Fibroblast of gingiva (primary cell): ENCODE measurements at regions not wholly inside any gene's neighbourhood (a gene's known extent, or its start where the extent isn't known, plus 50 kb on each side); places are given as distances from the start of the nearest gene placed in this dataset.
"Not testable (repeated sequence)": the region's sequence is repeated elsewhere in the genome, so short reads cannot be mapped to it uniquely, and the experiment has no call there.

Experiments
- DNase-seq: peaks from one replicate; pipeline ENCODE4 v3.0.0-alpha.2; 2011; ENCODE audit warnings: low read depth

DNA sequence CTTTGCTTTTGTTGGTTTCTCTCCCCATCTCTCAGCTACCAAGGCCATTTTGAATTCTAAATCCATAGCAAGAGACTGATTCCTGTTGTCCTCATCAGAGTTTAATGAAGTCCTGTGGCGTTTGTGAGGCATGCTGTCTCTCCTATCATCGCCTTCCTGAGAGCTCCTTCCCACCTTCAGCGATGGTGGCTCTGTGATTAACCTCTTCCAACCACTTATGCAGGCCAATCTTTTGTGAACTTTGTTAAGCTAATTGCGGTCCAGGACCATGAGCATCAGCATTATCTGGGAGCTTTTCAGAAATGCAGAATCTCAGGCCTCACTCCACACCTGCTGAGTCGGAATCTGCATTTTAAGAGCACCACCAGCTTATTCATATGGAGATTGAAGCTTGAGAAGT is 272.5 kb upstream of the CDYL start:
- DNase-seq: no peak

DNA sequence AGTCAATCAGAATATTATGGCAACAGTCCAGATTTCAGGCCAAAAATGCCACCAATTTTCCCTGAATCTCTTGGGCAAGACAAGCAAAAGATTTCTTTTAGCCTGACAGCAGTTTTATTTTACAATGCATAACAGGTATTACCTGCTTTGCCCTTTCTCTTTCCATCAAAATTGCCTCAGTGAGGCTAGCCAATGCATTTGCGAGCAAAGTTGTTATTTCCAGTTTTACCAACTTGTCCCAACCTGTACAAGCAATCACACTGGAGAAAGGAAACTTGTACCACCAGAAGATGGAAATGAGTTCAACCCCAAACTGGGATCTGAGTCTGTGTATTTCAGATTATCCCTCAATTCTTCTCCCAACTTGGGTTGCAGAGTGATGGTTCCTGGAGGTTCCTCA is 279.9 kb upstream of the CDYL start:
- DNase-seq: no peak

DNA sequence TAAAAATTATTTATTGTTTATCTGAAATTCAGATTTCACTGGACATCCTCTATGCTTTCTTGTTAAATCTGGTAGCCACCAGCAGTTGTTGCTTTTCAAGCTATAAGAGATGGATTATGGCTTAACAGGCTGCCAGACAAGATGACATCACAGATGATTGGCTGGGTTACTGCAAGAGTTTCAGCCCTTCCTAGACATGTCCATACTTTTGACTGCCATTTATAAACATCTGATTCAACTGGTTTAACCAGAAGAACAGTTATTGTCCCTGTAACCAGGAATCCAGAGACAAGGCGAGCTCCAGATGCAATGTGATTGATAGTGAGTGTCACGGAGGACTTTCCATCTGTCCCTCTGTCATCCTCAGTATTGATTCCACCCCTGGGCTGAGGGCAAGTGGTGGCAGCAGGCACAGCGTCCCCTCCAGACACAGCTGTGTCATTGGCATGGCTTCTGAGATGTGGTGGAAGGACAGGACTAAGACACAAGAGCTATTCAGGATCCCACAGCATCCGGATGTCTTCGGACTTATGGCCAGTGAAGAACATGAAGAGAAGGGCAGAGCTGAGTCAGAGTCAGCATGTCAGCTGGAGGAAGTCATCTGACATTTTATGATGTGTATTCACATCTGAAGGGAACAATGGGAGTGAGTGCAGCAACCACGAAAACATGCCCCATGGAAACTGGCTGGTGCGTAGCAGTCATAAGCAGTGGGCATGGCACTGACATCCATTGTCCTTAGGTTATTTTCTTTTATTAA is 284.5 kb upstream of the CDYL start:
- DNase-seq: no peak

DNA sequence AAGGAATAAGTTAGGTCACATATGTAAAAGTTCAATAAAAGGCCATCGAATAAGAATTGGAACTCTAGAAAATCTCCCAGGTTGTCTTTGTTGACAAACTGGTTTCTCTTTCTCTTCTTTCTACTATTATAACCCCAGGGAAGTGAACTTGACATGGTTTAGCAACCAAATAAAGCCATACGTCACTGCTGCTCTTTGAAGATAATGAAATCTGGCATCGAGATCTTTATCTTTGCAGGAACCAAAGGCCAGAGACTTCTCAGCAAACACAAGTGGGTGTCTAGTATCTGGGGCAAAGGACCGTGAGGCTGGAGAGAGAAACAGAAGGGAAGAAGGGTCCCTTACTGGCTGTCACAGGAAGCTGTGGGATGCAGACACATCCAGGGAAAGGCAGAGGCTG is 286.7 kb upstream of the CDYL start:
- no peak for DNase-seq

DNA sequence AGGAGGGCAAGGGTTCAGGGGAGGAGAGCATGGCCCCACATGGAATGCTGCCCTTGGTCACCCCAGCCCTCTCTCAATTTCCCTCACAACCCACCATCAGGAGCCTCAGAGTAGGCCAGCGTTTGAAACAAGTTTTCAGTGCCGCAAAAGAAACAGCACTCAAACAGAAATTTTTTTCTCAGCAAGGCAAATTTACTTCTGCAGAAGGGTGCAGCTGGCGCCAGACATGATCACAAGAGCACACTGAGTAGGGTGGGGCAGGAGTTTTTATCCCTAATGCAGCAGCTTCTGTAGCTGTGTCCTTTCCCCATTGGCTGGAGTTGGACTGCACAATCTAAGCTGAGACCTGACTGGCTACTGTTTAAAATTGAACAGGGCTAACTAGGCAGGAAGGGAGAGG is 287.8 kb upstream of the CDYL start:
- no peak for DNase-seq

DNA sequence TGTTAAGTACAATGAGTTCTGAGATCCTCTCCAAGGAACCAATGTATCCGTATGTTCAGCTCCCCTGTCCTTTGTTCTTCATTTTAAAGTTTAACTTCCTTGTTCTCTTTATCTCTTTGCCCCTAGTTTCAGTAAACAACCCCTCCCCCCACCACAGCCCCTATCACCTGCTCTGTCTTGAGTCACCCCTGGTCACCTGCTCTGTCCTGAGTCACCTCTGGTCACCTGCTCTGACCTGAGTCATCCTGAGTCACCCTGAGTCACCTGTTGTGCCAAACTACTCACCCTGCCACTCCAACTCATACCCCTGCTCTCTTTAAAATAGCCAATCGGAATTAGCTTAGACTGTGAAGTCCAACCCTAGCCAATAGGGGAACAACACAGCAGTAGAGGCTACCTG is 288.7 kb upstream of the CDYL start:
- DNase-seq: no peak

DNA sequence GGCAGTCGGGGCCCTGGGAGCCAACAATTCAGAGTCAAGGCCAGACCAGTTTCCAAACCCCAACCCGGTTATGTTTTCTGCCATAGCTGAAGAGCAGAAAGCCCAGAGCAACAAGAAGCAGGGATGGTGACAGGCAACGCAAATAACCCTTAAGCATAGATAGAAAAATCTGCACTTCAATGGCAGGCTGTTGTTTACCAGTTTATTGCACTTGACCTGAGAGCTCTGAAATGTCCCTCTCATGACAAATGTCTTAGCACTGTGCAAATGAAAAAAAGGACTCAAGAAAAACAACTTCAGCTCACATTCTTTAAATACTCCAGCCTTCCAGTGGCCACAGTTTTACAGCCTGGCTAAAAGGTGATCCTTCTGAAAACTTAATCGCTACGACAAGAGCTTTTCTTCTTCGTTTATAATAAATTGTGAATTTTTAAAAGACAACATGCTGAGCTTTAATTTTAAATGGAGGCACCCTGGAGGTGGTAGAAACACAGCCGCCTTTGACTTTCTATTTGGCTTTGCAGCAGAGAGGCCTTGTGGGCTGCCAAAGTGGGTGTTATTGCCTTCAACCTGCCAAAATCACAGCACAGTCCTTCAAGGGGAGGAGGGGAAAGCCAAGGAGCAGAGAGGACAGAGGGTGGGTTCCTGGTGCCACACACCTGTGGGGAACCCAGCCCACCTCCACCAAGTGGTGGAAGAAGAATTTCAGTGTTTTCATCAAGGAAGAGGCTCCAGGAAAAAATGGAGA is 289.5 kb upstream of the CDYL start:
- DNase-seq: no peak

DNA sequence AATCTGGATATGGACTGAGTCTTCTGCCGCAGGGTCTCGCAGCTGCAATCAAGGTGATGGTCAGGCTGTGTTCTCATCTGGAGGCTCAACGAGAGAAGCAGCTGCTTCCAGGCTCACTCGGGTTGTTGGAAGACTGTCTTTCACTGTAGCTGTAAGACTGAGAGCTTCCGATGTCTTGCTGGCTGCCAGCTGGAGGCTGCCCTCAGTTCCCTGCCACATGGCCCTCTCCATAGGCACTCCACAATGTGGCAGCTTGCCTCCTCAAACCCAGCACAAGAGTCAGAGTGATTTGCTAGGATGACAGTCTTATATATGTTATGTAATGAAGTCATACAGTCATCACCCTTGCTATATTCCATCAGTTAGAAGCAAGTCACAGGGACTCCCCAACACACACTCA is 290.5 kb upstream of the CDYL start:
- DNase-seq: no peak

DNA sequence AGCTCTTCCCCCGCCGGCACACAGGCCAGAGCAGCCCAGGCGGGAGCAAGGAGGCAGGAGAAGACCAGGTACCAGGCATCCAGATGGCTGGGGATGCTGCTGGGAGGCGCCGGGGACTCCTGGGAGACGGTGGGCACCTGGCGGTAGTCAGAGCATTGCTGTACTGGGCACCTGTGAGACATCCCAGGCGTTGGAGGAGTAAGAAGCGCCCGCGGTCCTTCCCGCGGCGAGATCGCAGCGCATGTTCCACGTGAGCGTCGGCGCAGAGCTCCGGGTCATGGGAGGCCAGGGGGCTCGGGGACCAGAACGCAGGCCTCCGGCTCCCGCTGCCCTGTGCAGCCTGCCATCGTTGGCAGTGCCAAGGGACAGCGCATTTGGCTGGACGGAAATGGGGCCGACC is 293.7 kb upstream of the CDYL start:
- DNase-seq: no peak

DNA sequence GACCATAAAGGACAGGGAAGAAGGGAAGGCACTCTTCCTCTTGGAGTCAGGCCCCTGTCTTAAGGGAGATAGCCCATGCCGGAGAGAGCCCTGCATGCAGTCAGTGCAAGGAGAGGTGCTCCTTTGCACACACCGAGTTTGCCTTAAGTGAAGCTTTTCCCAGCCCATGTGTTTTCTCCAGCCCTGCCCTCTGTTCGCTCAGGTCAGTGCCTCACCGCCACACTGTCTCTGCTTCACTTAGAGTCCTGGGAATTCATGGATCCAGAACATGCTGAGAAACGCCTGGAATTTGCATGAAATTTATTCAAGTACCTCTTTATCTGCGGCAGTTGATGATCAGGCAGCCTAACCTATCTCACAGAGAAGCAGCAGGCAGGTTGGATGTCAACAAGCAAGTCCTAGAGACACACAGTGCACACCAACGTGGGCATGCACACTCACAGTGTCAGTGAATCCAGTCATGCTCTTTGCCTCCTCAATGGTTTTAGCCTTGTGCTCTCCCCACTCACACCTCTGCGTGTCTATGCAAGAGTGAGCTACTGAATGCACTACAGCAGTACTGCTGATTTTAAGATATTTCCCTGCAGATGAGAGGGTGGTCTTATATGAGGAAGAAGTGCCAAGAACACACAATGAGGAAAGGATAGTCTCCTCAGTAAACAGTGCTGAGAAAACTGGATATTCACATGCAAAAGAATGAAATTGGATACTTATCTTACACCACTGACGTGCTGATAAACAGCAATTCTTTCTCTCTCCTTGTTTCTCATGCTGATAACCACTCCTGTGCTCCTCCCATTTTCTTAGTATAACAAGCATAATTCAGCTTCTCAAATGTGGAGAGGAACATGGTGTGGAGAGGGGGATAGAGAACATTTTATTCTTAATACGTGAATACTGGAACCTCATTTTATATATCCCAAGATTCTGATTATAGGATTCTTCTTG is 295.1 kb upstream of the CDYL start:
- DNase-seq: no peak

DNA sequence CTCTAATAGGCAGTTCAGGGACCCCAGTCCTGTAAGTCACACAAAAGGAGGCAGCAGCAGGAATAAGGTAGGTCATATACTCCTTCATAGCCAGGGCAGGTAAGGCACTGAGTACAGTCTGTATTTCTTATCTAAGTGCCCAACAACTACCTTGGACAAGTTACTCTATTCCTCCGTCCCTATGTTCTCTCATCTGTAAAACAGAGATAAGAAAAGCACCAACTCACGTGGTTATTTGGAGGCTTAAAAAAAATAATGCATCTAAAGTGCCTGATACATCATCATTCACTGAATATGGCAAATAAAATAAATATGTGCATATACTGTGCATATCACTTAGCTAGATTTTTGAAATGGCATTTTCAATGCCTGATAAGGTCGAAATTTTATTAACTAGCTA is 298.1 kb upstream of the CDYL start:
- DNase-seq: no peak

DNA sequence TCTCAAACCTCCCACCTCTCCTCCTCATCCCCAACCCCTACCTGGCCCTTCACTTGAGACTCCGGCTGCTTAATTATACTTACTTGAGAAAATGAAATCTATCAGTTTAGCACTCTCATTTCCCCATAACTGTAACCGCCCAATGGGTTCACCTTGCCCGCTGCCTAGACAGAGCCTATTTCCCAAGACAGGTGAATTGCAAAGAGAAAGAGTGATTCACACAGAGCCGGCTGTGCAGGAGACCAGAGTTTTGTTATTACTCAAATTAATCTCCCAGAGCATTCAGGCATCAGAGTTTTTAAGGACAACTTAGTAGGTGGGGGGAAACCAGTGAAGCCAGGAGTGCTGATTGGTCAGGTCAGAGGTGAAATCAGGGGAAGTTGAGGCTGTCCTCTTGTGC is 301.4 kb upstream of the CDYL start:
- DNase-seq: no peak

DNA sequence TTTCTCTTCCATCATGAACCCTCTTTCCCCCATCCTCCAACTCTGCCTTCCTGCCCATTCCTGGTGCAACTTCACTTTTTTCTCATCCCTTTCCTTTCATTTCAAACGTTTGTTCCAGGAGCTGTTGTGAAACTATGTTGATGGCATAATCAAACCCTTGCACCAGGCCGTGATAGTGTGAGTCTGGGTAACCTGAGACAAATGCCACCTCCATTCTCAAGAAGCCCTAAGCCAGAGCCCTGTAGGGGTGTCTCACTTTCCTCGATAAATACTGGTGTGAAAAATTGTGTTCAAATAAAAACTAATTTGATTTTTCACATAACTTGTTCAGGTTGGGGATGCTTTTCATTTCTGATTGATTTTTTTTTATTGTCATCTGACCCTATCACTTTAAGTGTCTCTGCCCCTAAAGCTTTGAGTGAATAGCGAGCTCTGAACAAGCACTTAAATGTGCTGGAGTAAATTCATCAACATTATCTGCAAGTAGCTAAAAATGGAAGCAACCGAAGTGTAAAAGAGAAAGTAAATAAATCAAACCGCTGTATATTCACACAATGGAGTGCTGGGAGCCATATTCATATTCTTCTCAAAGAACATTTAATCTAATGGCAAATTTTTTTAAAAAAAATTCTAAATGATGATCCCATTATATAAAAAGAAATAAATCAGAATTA is 303.1 kb upstream of the CDYL start:
- DNase-seq: no peak

DNA sequence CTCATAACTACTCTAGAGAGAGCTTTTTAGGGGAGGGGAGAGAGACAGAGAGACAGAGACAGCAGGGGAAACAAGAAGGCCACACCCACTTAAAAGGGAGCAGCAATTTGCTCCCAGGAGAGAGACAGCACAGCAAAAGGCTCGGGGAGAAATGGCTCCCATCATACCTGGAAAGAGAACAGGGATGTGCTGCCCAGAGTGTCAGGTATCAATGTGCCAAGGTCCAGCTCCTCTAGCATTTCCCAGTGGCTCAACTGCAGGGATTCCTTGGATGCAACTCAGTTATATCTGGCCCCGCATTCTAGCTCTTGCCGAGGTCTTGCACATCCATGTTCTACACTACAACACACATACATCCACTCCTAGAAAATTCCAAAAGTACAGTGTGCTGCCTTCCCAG is 304.0 kb upstream of the CDYL start:
- no peak for DNase-seq

DNA sequence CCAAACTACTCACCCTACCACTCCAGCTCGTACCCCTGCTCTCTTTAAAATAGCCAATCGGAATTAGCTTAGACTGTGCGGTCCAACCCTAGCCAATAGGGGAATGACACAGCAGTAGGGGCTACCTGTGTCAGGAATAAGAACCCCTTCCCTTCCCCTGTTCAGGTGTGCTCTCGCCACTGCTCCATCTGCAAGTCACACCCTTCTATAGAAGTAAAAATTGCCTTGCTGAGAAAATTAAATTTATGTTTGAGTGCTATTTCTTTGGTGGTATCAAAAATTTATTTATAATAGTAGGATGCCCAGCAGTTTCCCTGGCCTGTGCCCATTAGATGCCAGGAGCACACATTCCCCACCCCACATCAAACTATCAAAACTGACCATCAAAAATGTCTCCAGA is 304.7 kb upstream of the CDYL start:
- DNase-seq: not testable (repeated sequence)

DNA sequence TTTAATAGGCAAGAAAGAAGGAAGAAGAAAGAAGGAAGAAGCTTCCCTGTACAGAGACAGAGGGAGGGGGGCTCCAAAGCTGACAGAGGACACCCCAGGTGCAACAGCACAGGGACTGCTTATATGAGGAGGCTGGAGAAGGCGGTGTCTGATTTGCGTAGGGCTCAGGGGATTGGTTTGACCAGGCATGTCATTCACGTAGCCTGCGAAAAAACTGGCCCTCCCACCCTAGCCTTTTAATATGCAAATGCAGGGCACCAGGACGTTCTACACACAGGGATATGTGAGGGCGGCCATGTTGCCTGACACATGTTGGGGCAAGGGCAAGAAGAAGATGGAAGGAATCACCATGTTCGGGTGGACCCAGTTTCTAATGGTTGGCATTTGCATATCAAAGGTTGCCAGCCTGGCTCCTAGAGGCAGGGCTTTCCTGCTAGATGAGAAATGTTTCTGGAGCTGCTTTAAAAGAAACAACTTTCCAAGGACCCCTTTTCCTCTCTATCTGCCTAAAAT is 305.4 kb upstream of the CDYL start:
- no peak for DNase-seq

DNA sequence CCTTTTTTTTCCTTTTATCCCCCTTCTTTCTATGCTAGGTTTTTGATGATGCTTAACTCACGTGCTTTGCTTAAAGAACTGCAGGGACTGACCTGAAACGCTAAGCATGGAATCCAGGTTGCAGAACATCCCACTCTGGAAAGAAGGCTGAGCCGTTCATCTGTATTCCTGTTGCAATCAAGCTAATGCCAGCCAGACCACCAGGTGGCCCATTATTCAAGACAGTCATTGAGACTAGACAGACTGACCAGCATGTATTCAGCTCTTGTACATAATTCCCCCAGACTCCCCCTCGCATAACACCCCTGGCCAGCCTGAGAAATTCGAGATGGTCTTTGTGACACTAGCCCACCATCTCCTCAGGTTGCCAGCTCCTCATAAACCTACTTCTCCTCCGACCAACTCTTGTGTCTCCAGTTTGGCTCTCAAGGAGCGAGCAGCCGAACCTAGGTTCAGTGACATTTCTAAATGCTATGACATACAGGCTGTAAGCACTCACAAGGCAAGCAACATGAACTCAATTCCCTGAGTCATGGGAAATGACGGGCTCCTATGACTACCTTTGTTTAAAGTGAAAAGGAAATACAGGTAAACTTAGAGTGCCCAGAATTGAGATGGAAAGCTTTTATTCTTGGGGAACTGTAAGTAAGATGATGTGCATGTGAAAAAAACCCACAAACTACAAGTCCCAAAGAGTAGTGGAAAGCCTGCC is 309.3 kb upstream of the CDYL start:
- DNase-seq: no peak

DNA sequence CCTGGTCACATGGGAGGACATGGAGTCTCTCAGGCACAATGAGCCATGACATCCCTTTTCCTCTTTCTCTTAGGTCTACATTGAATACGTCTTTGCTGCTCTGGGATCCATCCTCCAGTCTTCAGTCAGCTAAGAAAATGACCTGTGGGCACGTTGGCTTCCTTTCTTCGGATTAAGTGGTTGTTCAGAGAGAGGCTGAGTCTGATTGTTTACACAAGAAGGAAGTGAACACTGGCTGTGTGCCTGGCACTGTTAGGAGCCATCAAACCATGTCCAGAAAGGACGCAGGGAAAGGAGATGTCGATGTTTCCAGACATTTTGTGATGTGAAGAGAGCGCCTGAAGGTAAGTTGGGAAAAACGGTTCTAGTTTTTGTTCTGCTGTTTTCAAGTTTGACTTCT is 309.9 kb upstream of the CDYL start:
- DNase-seq: peak; percentile 27

DNA sequence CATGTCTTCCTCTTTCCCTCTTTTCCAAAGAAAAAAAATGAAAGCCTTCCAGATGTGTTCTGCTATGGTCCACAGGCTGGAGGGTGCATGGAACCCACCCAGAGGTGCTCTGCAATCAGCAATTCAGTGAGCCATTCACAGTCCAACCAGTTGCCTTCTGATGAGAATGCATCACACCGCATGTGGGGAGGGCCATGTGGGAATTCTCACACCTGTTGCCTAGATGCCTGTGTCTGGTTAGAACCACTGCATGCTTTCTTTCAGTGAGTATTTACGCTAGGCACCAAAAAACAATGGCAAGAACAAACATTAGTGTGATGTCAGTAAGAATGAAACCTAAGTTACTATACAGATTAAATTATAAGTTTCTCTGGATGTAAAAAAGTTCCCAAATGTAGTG is 311.6 kb upstream of the CDYL start:
- no peak for DNase-seq

DNA sequence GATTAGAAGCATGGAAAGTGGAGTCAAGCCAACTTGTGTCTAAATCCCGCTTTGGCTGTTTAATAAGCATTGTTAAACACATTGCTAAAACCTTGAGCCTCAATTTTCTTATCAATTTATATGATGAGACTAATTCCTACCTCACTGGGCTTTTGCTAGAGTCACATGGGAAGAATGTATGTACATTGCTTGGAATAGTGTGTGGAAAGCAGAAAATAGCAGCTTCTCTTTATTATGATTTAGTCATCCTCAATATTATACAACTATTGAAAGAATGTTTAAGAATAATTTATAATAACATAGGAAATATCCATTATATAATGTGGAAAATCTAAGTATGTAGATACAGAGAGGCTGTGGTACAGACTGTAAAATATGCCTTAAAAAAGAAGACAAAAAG is 313.0 kb upstream of the CDYL start:
- DNase-seq: no peak
